SK-N-SH (cell line): ENCODE measurements at regions not wholly inside any gene's neighbourhood (a gene's known extent, or its start where the extent isn't known, plus 50 kb on each side); places are given as distances from the start of the nearest gene placed in this dataset.

Experiments
- CTCF ChIA-PET: fragments of 300-600, 350-600 bp; formaldehyde crosslinking; extraction: SDS; loops from one replicate; lab custom pipeline; 2021; lab: Yijun Ruan, JAX
- POLR2A ChIA-PET: fragments of 350-600 bp; sonication (Branson Sonifier 250); formaldehyde crosslinking; extraction: SDS; loops from one replicate; lab custom pipeline; 2020; ENCODE audit warnings: antibody characterized with exemption, inconsistent platforms; lab: Yijun Ruan, JAX
- DNase-seq: peaks from one replicate; pipeline ENCODE4 v3.0.0; 2012
- H2AFZ ChIP-seq: fragments of 200-600 bp; sonication (generic); 2 replicates; pipeline ENCODE4 v1.8.1; 2016; ENCODE audit warnings: antibody characterized with exemption, mild to moderate bottlenecking, low read depth
- H3F3A ChIP-seq: fragments of 200-600 bp; sonication (generic); replicated peaks from 2 replicates; pipeline ENCODE3; 2016; ENCODE audit warnings: antibody characterized with exemption, mild to moderate bottlenecking; ENCODE audit not compliant: insufficient read depth
- H3K27ac ChIP-seq, 2 experiments: fragments of 200-500 bp in 1 of 2; fragments of 200-600 bp in 1 of 2; sonication (Bioruptor generic) in 1 of 2; sonication (generic), shearing (Covaris generic) in 1 of 2; 2 replicates each; pipeline versions ENCODE4 v1.5.1 to v1.6.1; 2014 to 2016; ENCODE audit warnings: low read depth in 2 of 2, inconsistent platforms in 1 of 2, low read length in 1 of 2, mild to moderate bottlenecking in 1 of 2, mixed read lengths in 1 of 2
- H3K27me3 ChIP-seq: fragments of 200-600 bp; sonication (generic), shearing (Covaris generic); 2 replicates; pipeline ENCODE4 v1.6.1; 2016; ENCODE audit warnings: mixed run types; ENCODE audit not compliant: insufficient read depth
- H3K36me3 ChIP-seq, 2 experiments: fragments of 200-500 bp in 1 of 2; fragments of 200-600 bp in 1 of 2; sonication (Bioruptor generic) in 1 of 2; sonication (generic) in 1 of 2; replicated peaks in 1 of 2; 2 replicates each; pipeline versions ENCODE3 to v1.5.1; 2014 to 2016; ENCODE audit warnings: low read length in 1 of 2, mild to moderate bottlenecking in 1 of 2; ENCODE audit not compliant: insufficient read depth in 2 of 2, control insufficient read depth in 1 of 2
- H3K4me1 ChIP-seq, 2 experiments: fragments of 200-500 bp in 1 of 2; fragments of 200-600 bp in 1 of 2; sonication (Bioruptor generic) in 1 of 2; sonication (generic), shearing (Covaris generic) in 1 of 2; 2 replicates each; pipeline versions ENCODE4 v1.5.1 to v1.6.1; 2014 to 2016; ENCODE audit warnings: low read depth in 1 of 2, low read length in 1 of 2, mixed run types in 1 of 2; ENCODE audit not compliant: insufficient read depth in 2 of 2, control insufficient read depth in 1 of 2
- H3K4me2 ChIP-seq: fragments of 200-600 bp; sonication (generic), shearing (Covaris generic); 2 replicates; pipeline ENCODE4 v1.6.1; 2017; ENCODE audit warnings: mixed run types
- H3K4me3 ChIP-seq, 2 experiments: fragments of 200-500 bp in 1 of 2; fragments of 200-600 bp in 1 of 2; sonication (Bioruptor generic) in 1 of 2; sonication (generic), shearing (Covaris generic) in 1 of 2; 2 replicates each; pipeline versions ENCODE4 v1.5.1 to v1.8.1; 2014 to 2016; ENCODE audit warnings: low read depth in 2 of 2, inconsistent platforms in 1 of 2, low read length in 1 of 2, mild to moderate bottlenecking in 1 of 2, mixed read lengths in 1 of 2, moderate library complexity in 1 of 2
- H3K79me2 ChIP-seq: fragments of 200-600 bp; sonication (generic); 2 replicates; pipeline ENCODE4 v1.8.1; 2017; ENCODE audit warnings: mild to moderate bottlenecking; ENCODE audit not compliant: insufficient read depth
- H3K9ac ChIP-seq: fragments of 200-600 bp; sonication (generic); 2 replicates; pipeline ENCODE4 v1.6.1; 2017; ENCODE audit warnings: mixed run types
- H3K9me2 ChIP-seq: fragments of 200-600 bp; sonication (generic); 2 replicates; pipeline ENCODE4 v1.6.1; 2017; ENCODE audit warnings: mixed run types
- H3K9me3 ChIP-seq: fragments of 200-600 bp; sonication (generic); 2 replicates; pipeline ENCODE4 v1.6.1; 2017; ENCODE audit warnings: mixed run types, mild to moderate bottlenecking, moderate library complexity
- H4K20me1 ChIP-seq: fragments of 200-600 bp; sonication (generic); 2 replicates; pipeline ENCODE4 v1.6.1; 2017; ENCODE audit warnings: mild to moderate bottlenecking, mixed run types; ENCODE audit not compliant: insufficient read depth
- CHD2 ChIP-seq: fragments of 150-350 bp; IDR thresholded peaks from 2 replicates; pipeline ENCODE4 v1.6.1; 2018; ENCODE audit warnings: low read length; ENCODE audit not compliant: partially characterized antibody
- EZH2phosphoT487 ChIP-seq: fragments of 200-600 bp; sonication (generic); IDR thresholded peaks from 2 replicates; pipeline ENCODE4 v1.6.1; 2017; ENCODE audit warnings: low read depth, mixed run types, mild to moderate bottlenecking, antibody characterized with exemption, moderate library complexity, borderline replicate concordance
- FOXJ3 ChIP-seq: sonication (generic); formaldehyde crosslinking; IDR thresholded peaks from 2 replicates; pipeline ENCODE4 v1.5.1; 2020; ENCODE audit warnings: mild to moderate bottlenecking, missing genetic modification reagents
- FOXM1 ChIP-seq: IDR thresholded peaks from 2 replicates; pipeline ENCODE4 v1.4.0; 2012; ENCODE audit warnings: low read depth, mild to moderate bottlenecking
- GABPA ChIP-seq: IDR thresholded peaks from 2 replicates; pipeline ENCODE4 v1.4.0; 2012; ENCODE audit warnings: low read depth, mild to moderate bottlenecking
- GATA2 ChIP-seq: sonication (generic); formaldehyde crosslinking; IDR thresholded peaks from 2 replicates; pipeline ENCODE4 v1.5.0; 2020; ENCODE audit warnings: mild to moderate bottlenecking, missing genetic modification reagents
- IRF3 ChIP-seq: fragments of 150-350 bp; IDR thresholded peaks from 2 replicates; pipeline ENCODE4 v1.6.1; 2016; ENCODE audit warnings: mild to moderate bottlenecking, low read depth, low read length
- JUND ChIP-seq: IDR thresholded peaks from 2 replicates; pipeline ENCODE4 v1.4.0; 2012
- MAX ChIP-seq: IDR thresholded peaks from 2 replicates; pipeline ENCODE4 v1.4.0; 2012; ENCODE audit warnings: low read depth
- MXI1 ChIP-seq: IDR thresholded peaks from 2 replicates; pipeline ENCODE4 v1.6.1; 2012; ENCODE audit warnings: mild to moderate bottlenecking, low read depth, low read length, improper control_type of control experiment
- NRF1 ChIP-seq: IDR thresholded peaks from 2 replicates; pipeline ENCODE4 v1.6.1; 2012; ENCODE audit warnings: low read depth, mild to moderate bottlenecking, low read length
- PBX3 ChIP-seq: IDR thresholded peaks from 2 replicates; pipeline ENCODE4; 2012
- POLR2AphosphoS5 ChIP-seq: IDR thresholded peaks from 2 replicates; pipeline ENCODE4 v1.6.1; 2012; ENCODE audit warnings: low read depth, low read length
- RFX5 ChIP-seq: IDR thresholded peaks from 2 replicates; pipeline ENCODE4 v1.6.1; 2012; ENCODE audit warnings: mild to moderate bottlenecking, improper control_type of control experiment, low read length
- SMC3 ChIP-seq: IDR thresholded peaks from 2 replicates; pipeline ENCODE4 v1.6.1; 2012; ENCODE audit warnings: low read depth, low read length, improper control_type of control experiment
- TEAD4 ChIP-seq: IDR thresholded peaks from 2 replicates; pipeline ENCODE4 v1.4.0; 2012; ENCODE audit warnings: mild to moderate bottlenecking, borderline replicate concordance; ENCODE audit not compliant: insufficient read depth
- USF1 ChIP-seq: IDR thresholded peaks from 2 replicates; pipeline ENCODE4 v1.4.0; 2012; ENCODE audit warnings: low read depth, borderline replicate concordance
- YY1 ChIP-seq: IDR thresholded peaks from 2 replicates; pipeline ENCODE4 v1.4.0; 2012; ENCODE audit warnings: low read depth, mild to moderate bottlenecking
- ZBTB33 ChIP-seq: IDR thresholded peaks from 2 replicates; pipeline ENCODE4 v1.4.0; 2012; ENCODE audit warnings: low read depth, borderline replicate concordance
- WGBS: methylation state at CpG from one replicate; pipeline ENCODE4 v1.1.6; 2017; ENCODE audit warnings: low lambda C conversion rate; 5-methylcytosine and 5-hydroxymethylcytosine counted together

GRCh38 chr9:109726119-109726518 is 53.9 kb upstream of the PALM2AKAP2 start:
- Histone ChIP-seq H2AFZ (no peak overlapping the region), H3F3A (no peaks in the 10 kb centered on the region), H3K4me1 (no peaks in the 10 kb centered on the region), H3K9me3 (no peaks in the 10 kb centered on the region), H3K9ac (no peak overlapping the region), H3K9me2 (no peaks in the 10 kb centered on the region), H3K79me2 (no peaks in the 10 kb centered on the region), H4K20me1 (no peaks in the 10 kb centered on the region), H3K27ac (no peak overlapping the region), H3K4me3 (no peak overlapping the region), H3K36me3 (no peaks in the 10 kb centered on the region), H3K27me3 (no peaks in the 10 kb centered on the region; the same call in 1 of the 2 replicates), H3K4me2 (no peak overlapping the region)
- POLR2A ChIA-PET = no interaction called here
- TF ChIP-seq ZBTB33 = no peak
- TF ChIP-seq YY1 = no peak
- no peak for TF ChIP-seq GATA2 (CRISPR knock-in tag)
- no peak for TF ChIP-seq GABPA
- TF ChIP-seq PBX3 = no peak
- no peak for TF ChIP-seq IRF3
- TF ChIP-seq EZH2phosphoT487 = no peak
- no peak for TF ChIP-seq USF1
- no peak for TF ChIP-seq MXI1
- no peak for TF ChIP-seq MAX
- TF ChIP-seq FOXM1 = no peak
- no peak for TF ChIP-seq JUND
- no peak for TF ChIP-seq NRF1
- no peak for TF ChIP-seq RFX5
- no peak for TF ChIP-seq SMC3
- TF ChIP-seq CHD2 = no peak
- no peak for TF ChIP-seq POLR2AphosphoS5
- no peak for TF ChIP-seq TEAD4
- TF ChIP-seq FOXJ3 = no peak
- no peak for DNase-seq
- CTCF ChIA-PET = no interaction called here
- WGBS = 35% methylated on average over 1 of the region's 4 CpGs
